Central memory CD8-positive, alpha-beta T cell (primary cell): ENCODE measurements at regions not wholly inside any gene's neighbourhood (a gene's known extent, or its start where the extent isn't known, plus 50 kb on each side); places are given as distances from the start of the nearest gene placed in this dataset.

Source experiments
- ATAC-seq: fragments of 150-1000 bp; cut with Tn5 transposase; replicated peaks from 2 replicates; pipeline ENCODE4 v1.10.0; 2022; ENCODE audit warnings: mild to moderate bottlenecking, moderate FRiP score, moderate number of reproducible peaks; ENCODE audit not compliant: poor library complexity, severe bottlenecking; ENCODE audit errors: extremely low read depth
- DNase-seq, 2 donors: peaks; one replicate each; pipeline ENCODE4 v3.0.0; 2021; ENCODE audit warnings: low spot score in 2 of 2
- H3K27ac Mint-ChIP-seq: one replicate; pipeline ENCODE4 v1.8.0; 2022; ENCODE audit warnings: low read depth, mild to moderate bottlenecking, moderate library complexity, mixed read lengths
- H3K27me3 Mint-ChIP-seq: one replicate; pipeline ENCODE4 v1.8.0; 2022; ENCODE audit warnings: mixed read lengths
- H3K36me3 Mint-ChIP-seq: one replicate; pipeline ENCODE4 v1.8.0; 2022; ENCODE audit warnings: mild to moderate bottlenecking, moderate library complexity, mixed read lengths; ENCODE audit not compliant: insufficient read depth
- H3K4me1 Mint-ChIP-seq: one replicate; pipeline ENCODE4 v1.8.0; 2022; ENCODE audit warnings: mixed read lengths
- H3K4me3 Mint-ChIP-seq: one replicate; pipeline ENCODE4 v1.8.0; 2022; ENCODE audit warnings: mild to moderate bottlenecking, moderate library complexity, mixed read lengths
- H3K9me3 Mint-ChIP-seq: one replicate; pipeline ENCODE4 v1.8.0; 2022; ENCODE audit warnings: mixed read lengths

DNA sequence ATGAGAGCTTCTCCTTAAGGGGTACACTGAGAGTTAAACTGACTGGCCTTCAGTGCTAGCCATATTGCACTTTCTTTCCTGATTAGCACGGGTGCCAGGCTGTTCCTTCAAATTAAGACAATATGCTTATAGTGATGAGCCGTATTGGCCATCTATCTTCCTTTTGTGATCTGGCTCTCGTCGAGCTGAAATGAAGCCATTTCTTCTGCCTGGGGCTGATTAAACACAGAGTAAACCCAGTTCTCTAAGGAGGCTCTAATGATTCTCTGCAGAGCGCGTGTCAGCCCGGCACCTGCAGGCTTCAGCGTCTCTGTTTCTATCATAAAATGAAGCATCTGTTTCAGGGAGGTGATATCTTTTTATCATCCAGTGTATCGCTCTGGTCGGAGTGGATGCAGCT, 107.5 kb upstream of the NR2F2 start:
- no peak overlapping the region for H3K27ac Mint-ChIP-seq
- no peak for ATAC-seq
- H3K27me3 Mint-ChIP-seq: peaks cover 37% of the 10 kb centered on the region
- no peak for DNase-seq
- no peaks in the 10 kb centered on the region for H3K36me3 Mint-ChIP-seq
- no peaks in the 10 kb centered on the region for H3K9me3 Mint-ChIP-seq
- no peaks in the 10 kb centered on the region for H3K4me1 Mint-ChIP-seq
- no peak overlapping the region for H3K4me3 Mint-ChIP-seq

DNA sequence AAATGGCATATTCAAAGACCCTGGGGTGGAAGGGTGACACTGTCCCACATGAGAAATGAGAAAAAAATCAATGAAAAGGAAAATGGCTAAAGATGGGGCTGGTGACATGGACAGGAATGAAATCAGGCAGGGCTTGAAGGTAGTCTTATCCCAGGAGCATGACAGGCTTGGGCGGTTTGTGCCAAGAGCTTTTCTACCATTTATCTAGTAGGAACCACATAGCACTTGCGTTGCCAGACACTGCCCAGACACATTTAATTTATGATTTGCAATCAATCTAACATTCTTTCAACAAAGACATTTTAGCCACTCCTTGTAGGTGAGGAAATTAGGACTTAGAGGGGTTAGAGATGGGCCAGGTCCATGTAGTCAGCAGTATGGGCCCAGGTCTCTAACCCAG, 106.6 kb upstream of the NR2F2 start:
- Mint-ChIP-seq H3K4me3 (no peak overlapping the region), H3K27ac (no peak overlapping the region), H3K36me3 (no peaks in the 10 kb centered on the region), H3K27me3 (peaks cover 38% of the 10 kb centered on the region), H3K4me1 (no peaks in the 10 kb centered on the region), H3K9me3 (no peaks in the 10 kb centered on the region)
- DNase-seq (no peak), ATAC-seq (no peak)

DNA sequence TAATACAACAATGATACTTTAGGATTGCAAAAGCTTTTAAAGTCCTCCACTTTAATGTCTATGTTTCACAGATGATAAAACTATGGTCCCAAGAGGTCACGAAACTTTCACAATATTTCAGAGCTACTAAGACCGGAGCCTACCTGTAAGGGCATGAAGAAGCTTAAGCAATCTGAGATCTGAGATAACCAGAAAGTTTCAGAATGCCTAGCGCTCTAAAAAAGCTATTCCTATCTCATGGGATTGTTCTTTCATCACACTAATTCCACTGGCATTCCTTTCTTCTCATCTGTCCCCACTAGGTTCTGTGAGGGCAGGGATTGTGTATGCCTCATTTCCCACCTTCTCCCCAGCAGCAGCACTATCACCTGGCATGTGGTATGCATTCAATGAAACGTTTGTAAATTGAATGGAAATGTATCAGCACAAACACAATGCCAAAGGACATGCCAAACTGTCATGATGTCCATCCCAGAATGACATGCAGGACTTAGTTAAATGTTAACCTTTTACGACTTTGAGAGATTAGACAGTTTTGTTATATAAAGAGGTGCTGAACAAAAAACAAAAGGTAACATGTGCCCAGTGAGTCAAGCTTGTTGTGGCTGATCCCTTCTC, 104.7 kb upstream of the NR2F2 start:
- Mint-ChIP-seq H3K4me3 (no peak overlapping the region), H3K4me1 (no peaks in the 10 kb centered on the region), H3K27me3 (peaks cover 36% of the 10 kb centered on the region), H3K27ac (no peak overlapping the region), H3K36me3 (no peaks in the 10 kb centered on the region), H3K9me3 (no peaks in the 10 kb centered on the region)
- ATAC-seq (no peak), DNase-seq (no peak)

DNA sequence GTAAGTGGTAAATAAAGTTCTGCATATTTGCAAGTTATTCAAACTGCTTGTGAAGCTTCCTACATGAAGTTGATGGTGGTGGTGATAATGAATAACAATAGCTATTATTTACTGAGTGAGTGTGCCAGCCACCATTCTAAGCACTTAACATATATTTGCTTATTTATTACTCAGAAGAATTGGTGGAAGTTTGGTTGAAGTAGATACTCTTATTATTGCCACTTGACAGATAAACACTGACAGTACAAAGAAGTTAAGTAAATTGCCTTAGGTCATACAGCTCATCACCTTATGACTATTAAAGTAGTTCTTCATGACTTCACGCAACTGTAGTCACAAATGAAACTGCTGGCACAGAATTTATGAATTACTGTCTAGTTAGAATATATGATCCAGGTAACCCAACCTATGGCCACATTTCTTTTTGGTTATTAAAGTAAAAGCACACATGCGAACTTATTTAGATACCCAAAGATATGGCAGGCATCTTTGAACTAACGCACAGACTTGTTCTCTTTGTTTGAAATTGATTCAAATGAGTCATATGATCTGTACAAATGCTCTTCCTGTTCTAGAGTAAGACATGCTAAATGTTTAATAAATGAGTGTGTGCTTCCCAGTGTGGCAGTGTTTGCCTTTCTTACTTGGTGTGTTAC, 99.8 kb upstream of the NR2F2 start:
- no peak for ATAC-seq

DNA sequence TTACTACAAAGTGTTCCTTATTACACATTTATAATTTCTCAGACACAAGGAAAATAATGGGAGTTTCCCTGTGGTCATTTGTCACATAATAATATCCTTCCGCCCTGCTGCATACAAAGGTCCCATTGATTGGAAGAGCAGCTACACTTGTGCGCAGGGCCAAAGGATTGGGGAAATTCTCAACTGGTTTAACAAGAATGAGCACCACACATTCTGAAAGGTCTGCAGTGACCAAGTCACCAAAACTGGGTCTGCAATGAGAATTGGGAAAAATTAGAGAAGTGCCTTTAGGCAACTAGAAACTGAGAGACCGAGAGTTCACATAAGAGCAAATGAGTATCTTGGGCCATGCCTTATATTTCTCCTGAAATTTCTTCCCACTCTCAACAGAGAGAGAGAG, 98.2 kb upstream of the NR2F2 start:
- no peak overlapping the region for H3K27ac Mint-ChIP-seq
- no peaks in the 10 kb centered on the region for H3K4me1 Mint-ChIP-seq
- DNase-seq (no peak), ATAC-seq (no peak)
- no peak overlapping the region for H3K4me3 Mint-ChIP-seq
- no peaks in the 10 kb centered on the region for H3K9me3 Mint-ChIP-seq
- peaks cover 9% of the 10 kb centered on the region for H3K27me3 Mint-ChIP-seq
- no peaks in the 10 kb centered on the region for H3K36me3 Mint-ChIP-seq

More for the DNA sequence above, 99.8 kb upstream of the NR2F2 start:
- no peaks in the 10 kb centered on the region for H3K9me3 Mint-ChIP-seq
- H3K4me1 Mint-ChIP-seq: no peaks in the 10 kb centered on the region
- no peak for DNase-seq
- H3K27me3 Mint-ChIP-seq: peaks cover 18% of the 10 kb centered on the region
- H3K36me3 Mint-ChIP-seq: no peaks in the 10 kb centered on the region
- H3K4me3 Mint-ChIP-seq: no peak overlapping the region
- no peak overlapping the region for H3K27ac Mint-ChIP-seq

DNA sequence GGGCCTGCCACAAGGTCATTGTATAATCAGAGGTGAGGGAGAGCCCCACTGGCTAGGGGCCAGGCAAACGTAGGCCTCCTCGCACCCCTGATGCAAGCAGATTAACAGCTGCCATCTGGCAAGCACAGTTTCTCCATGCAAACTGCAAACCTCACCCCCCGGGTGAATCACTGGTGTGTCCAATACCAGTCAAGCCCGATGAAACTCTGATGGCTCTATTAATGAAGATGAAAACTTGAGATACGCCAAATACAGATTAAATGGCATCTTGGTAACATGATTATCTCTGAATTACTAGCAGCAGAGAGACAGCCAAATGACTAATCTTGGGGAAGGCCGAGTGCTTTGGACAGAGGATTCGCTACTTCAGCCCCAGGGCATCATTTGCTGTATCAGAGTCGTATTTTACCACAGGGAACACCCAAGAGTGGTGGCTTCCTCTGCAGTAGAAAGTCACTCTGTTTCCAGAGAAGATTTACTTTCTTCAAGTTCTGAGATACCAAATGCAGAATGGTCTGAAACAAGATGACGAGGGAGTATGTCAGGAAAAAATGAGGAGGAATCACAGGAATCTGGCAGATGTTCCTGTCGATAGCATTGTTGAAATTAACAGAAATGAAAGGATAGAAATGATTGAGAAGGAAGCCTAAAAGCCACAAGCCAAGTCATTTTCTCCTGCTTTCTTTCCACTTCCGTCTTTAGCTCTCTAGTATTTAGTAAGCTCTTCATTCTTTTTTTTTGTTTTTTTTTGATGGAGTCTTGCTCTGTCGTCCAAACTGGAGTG, 96.2 kb upstream of the NR2F2 start:
- H3K27ac Mint-ChIP-seq: no peak overlapping the region
- H3K4me3 Mint-ChIP-seq: no peak overlapping the region
- no peaks in the 10 kb centered on the region for H3K36me3 Mint-ChIP-seq
- no peaks in the 10 kb centered on the region for H3K4me1 Mint-ChIP-seq
- DNase-seq: no peak
- H3K27me3 Mint-ChIP-seq: no peaks in the 10 kb centered on the region
- ATAC-seq: no peak
- H3K9me3 Mint-ChIP-seq: no peaks in the 10 kb centered on the region

DNA sequence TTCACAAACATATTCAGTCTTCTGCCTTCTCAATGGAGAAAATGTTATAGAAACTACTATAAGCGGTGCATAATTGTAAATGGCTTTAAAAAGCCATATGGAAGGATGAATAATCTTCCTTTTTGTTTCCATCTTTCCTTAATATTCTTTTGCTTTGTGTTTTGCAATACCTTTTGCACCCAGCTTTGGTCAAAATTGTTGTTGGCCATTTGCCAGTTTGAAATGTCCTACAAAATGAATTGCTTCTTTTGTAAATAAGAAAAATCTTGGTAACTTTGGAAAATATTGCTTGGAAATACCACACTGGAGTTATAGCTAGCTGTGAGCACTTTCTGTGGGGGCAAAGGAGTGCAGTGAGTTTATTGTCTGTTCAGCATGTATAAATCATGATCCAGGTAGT, 93.5 kb upstream of the NR2F2 start:
- ATAC-seq (no peak), DNase-seq (no peak)
- H3K9me3 Mint-ChIP-seq: no peaks in the 10 kb centered on the region
- H3K27ac Mint-ChIP-seq: no peak overlapping the region
- H3K4me3 Mint-ChIP-seq: no peak overlapping the region
- H3K4me1 Mint-ChIP-seq: no peaks in the 10 kb centered on the region
- H3K27me3 Mint-ChIP-seq: no peaks in the 10 kb centered on the region
- no peaks in the 10 kb centered on the region for H3K36me3 Mint-ChIP-seq

DNA sequence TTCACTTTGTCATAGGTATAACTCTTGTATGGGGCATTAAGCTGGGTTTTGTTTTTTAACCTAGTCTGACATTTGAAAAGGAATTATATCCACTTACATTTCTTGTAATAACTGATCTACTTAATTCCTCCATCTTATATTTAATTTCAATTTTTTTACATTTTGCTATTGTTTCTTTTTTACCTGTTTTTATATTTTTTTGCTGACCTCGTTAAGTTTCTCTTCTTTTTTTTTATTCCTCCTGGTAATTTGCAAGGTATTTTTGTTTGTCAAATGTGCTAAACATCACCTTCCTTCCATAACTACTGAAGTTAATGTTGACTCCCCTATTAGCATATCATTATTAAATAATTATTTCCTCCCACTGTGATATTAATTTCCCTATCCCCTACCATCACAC, 87.7 kb upstream of the NR2F2 start:
- H3K4me1 Mint-ChIP-seq: no peaks in the 10 kb centered on the region
- H3K27ac Mint-ChIP-seq: no peak overlapping the region
- H3K27me3 Mint-ChIP-seq: peaks cover 31% of the 10 kb centered on the region
- H3K9me3 Mint-ChIP-seq: peaks cover 5% of the 10 kb centered on the region
- no peak overlapping the region for H3K4me3 Mint-ChIP-seq
- no peaks in the 10 kb centered on the region for H3K36me3 Mint-ChIP-seq
- ATAC-seq: no peak
- no peak for DNase-seq

DNA sequence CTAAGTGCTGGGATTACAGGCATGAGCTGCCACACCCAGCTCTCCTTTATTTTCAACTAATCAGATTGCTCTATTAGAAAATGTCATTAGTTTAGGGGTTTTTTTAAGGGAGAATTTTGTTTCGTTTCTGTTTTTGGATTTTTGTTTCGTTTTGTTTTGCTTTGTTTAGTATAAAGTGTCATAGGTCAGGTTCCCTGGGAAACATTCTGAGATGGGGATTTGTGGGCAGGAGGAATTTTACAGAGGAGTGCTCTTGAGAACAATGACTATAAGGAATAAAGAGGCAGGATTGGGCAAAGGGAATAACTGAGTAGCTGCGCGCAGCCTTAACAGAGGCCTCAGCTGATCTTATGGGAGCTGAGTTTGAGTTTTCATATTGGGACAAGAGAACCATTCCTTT, 86.8 kb upstream of the NR2F2 start:
- H3K4me3 Mint-ChIP-seq: no peak overlapping the region
- no peak overlapping the region for H3K27ac Mint-ChIP-seq
- H3K36me3 Mint-ChIP-seq: no peaks in the 10 kb centered on the region
- no peak for ATAC-seq
- peaks cover 5% of the 10 kb centered on the region for H3K9me3 Mint-ChIP-seq
- H3K4me1 Mint-ChIP-seq: no peaks in the 10 kb centered on the region
- H3K27me3 Mint-ChIP-seq: peaks cover 41% of the 10 kb centered on the region
- no peak for DNase-seq

DNA sequence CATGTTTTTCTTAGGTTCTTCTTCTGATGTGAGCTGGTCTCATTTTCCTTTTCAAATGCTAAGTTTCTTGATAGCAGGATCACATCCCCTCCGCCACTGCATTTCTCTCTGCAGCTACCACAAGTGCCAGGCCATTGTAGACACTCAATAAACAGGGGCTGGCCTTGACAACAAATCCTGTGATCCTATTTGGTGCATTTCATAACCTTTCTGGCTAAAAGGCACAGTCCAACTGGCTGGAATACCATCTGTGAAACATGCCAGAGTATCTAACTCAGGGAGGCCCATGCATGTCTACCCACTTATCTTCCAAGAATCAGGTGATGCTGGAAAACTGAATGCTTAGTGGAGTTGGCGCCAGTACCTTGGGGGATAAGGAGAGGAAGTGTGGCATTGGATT, 85.2 kb upstream of the NR2F2 start:
- Mint-ChIP-seq H3K36me3 (no peaks in the 10 kb centered on the region), H3K4me3 (no peak overlapping the region), H3K4me1 (no peaks in the 10 kb centered on the region), H3K27ac (no peak overlapping the region), H3K27me3 (peaks cover 42% of the 10 kb centered on the region), H3K9me3 (peaks cover 5% of the 10 kb centered on the region)
- DNase-seq (no peak), ATAC-seq (no peak)

DNA sequence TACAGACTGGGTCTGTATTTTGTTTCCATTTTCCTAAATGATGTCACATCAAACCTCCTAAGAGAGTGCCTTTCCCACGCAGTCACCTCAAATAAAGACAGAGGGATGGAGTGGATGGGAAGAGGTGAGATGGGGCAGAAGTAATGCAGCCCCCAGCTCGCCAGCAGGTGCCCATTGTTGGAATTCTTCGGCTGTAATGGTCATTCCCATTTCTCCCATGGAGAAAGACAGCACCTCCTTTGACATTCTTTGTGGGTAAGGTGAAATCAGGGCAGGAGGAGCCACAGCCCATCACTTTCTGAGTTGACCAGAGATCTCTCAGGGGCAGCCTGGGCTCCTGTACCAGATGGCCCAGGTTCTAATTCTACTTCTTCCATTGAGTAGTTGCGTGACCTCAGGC, 84.4 kb upstream of the NR2F2 start:
- Mint-ChIP-seq H3K4me3 (no peak overlapping the region), H3K36me3 (no peaks in the 10 kb centered on the region), H3K9me3 (peaks cover 5% of the 10 kb centered on the region), H3K4me1 (no peaks in the 10 kb centered on the region), H3K27me3 (peaks cover 43% of the 10 kb centered on the region), H3K27ac (no peak overlapping the region)
- ATAC-seq (no peak), DNase-seq (no peak)

DNA sequence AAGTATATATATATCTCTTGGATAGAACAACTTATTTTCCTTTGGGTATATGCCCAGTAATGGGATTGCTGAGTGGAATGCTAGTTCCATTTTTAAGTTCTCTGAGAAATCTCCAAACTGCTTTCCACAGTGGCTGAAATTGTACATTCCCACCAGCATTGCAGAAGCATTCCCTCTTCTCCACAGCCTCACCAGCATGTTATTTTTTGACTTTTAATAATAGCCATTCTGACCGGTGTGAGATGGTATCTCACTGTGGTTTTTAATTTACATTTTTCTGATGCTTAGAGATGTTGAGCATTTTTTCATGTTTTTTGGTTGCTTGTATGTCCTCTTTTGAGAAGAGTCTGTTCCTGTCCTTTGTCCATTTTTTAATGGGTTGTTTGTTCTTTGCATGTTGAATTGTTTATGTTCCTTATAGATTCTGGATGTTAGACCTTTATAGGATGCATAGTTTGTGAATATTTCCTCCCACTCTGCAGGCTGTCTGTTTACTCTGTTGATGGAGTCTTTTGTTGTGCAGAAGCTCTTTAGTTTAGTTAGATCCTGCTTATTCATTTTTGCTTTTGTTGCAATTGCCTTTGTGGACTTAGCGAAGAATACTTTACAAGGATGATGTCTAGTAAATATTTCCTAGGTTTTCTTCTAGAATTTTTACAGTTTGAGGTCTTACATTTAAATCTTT, 82.7 kb upstream of the NR2F2 start:
- DNase-seq (no peak), ATAC-seq (no peak)
- Mint-ChIP-seq H3K27ac (no peak overlapping the region), H3K4me1 (no peaks in the 10 kb centered on the region), H3K9me3 (peaks cover 9% of the 10 kb centered on the region), H3K4me3 (no peak overlapping the region), H3K36me3 (no peaks in the 10 kb centered on the region), H3K27me3 (peaks cover 54% of the 10 kb centered on the region)
